HCT116 (cell line): ENCODE measurements at regions not wholly inside any gene's neighbourhood (a gene's known extent, or its start where the extent isn't known, plus 50 kb on each side); places are given as distances from the start of the nearest gene placed in this dataset.
"Not testable (repeated sequence)": the region's sequence is repeated elsewhere in the genome, so short reads cannot be mapped to it uniquely, and the experiment has no call there.

Experiments used
- CEBPB ChIP-seq: IDR thresholded peaks from 2 replicates; pipeline ENCODE4 v1.6.1; 2012; ENCODE audit warnings: low read depth
- YY1 ChIP-seq: IDR thresholded peaks from 2 replicates; pipeline ENCODE4 v1.6.1; 2011; ENCODE audit warnings: low read length, low read depth, moderate library complexity, mild to moderate bottlenecking; ENCODE audit not compliant: insufficient replicate concordance; ENCODE audit errors: extremely low read depth
- TF ChIP-seq, protein P1 (sequence below), 3 experiments: fragments of 200-600 bp in 1 of 3; sonication (generic) in 1 of 3; IDR thresholded peaks in 2 of 3; conservative IDR thresholded peaks in 1 of 3; 2 replicates each; pipeline ENCODE4 v1.5.1; 2012 to 2017; ENCODE audit warnings: low read depth in 2 of 3, low read length in 2 of 3, antibody characterized with exemption in 1 of 3, borderline replicate concordance in 1 of 3, control low read depth in 1 of 3, mild to moderate bottlenecking in 1 of 3, mixed read lengths in 1 of 3, mixed run types in 1 of 3, moderate library complexity in 1 of 3; ENCODE audit not compliant: insufficient read depth in 1 of 3

DNA sequence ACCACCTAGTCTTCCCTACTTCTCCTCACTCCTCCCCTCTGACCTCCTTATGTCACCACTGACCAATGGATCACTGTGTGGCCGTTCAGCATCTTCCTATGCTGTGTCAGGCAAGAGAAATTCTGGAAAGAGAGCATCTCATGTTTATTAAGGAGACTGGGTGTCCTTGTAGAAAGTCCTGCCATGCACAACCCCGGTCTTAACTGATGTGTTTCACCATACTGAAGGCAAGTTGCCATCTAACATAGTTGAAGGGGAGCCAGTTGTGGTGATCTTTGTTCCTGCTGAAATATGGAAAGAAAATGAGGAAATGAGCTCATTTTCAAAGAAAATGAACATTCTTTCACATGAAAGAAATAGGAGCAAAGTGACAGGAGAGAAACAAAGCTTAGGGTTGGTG lies 167.3 kb downstream of the ANKRD36B start:
- TF ChIP-seq, protein P1, sequence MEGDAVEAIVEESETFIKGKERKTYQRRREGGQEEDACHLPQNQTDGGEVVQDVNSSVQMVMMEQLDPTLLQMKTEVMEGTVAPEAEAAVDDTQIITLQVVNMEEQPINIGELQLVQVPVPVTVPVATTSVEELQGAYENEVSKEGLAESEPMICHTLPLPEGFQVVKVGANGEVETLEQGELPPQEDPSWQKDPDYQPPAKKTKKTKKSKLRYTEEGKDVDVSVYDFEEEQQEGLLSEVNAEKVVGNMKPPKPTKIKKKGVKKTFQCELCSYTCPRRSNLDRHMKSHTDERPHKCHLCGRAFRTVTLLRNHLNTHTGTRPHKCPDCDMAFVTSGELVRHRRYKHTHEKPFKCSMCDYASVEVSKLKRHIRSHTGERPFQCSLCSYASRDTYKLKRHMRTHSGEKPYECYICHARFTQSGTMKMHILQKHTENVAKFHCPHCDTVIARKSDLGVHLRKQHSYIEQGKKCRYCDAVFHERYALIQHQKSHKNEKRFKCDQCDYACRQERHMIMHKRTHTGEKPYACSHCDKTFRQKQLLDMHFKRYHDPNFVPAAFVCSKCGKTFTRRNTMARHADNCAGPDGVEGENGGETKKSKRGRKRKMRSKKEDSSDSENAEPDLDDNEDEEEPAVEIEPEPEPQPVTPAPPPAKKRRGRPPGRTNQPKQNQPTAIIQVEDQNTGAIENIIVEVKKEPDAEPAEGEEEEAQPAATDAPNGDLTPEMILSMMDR (IDR thresholded peaks at IDR 0.05 in 2 of 3, conservative IDR thresholded peaks at IDR 0.05 in 1 of 3; ENCODE audit: borderline replicate concordance in 1 of 3, insufficient read depth in 1 of 3, low read depth in 2 of 3, low read length in 2 of 3), result not testable (repeated sequence)
- not testable (repeated sequence) for TF ChIP-seq CEBPB, YY1
